Gastrocnemius medialis (tissue), 4 donors: ENCODE measurements at regions not wholly inside any gene's neighbourhood (a gene's known extent, or its start where the extent isn't known, plus 50 kb on each side); places are given as distances from the start of the nearest gene placed in this dataset.

ENCODE experiments used
- ATAC-seq, 2 donors: fragments of 150-250 bp; one replicate each; pipeline ENCODE4 v1.9.1; 2016
- DNase-seq, 2 donors: peaks; one replicate each; pipeline ENCODE4 v3.0.0-alpha.2; 2019
- H3K27ac ChIP-seq, 4 donors: fragments of 200-600 bp; sonication (generic); 1 replicate in 1 of 4; 2 replicates in 3 of 4; pipeline ENCODE4 v1.5.1; 2016 to 2018; ENCODE audit warnings: mild to moderate bottlenecking in 2 of 4, moderate library complexity in 1 of 4
- H3K27me3 ChIP-seq, 3 donors: fragments of 200-600 bp; sonication (generic) in 2 of 3; 1 replicate in 1 of 3; 2 replicates in 2 of 3; pipeline versions ENCODE4 v1.5.1 to v1.6.0; 2016 to 2019; ENCODE audit warnings: mild to moderate bottlenecking in 1 of 3, moderate library complexity in 1 of 3
- H3K36me3 ChIP-seq, 2 donors: fragments of 200-600 bp; sonication (generic) in 1 of 2; one replicate each; pipeline ENCODE4 v1.5.1; 2017 to 2018
- H3K4me1 ChIP-seq, 2 donors: fragments of 200-600 bp; sonication (generic) in 1 of 2; one replicate each; pipeline ENCODE4 v1.5.1; 2016 to 2017; ENCODE audit warnings: mild to moderate bottlenecking in 2 of 2
- H3K4me3 ChIP-seq, 4 donors: fragments of 200-600 bp; sonication (generic) in 3 of 4; 1 replicate in 1 of 4; 2 replicates in 3 of 4; pipeline ENCODE4 v1.5.1; 2016 to 2019; ENCODE audit warnings: mild to moderate bottlenecking in 2 of 4
- H3K9me3 ChIP-seq, 3 donors: fragments of 200-600 bp; sonication (generic) in 2 of 3; 1 replicate in 1 of 3; 2 replicates in 2 of 3; pipeline ENCODE4 v1.5.1; 2016 to 2019
- POLR2A ChIP-seq, 2 donors: fragments of 450-650 bp; IDR thresholded peaks; one replicate each; pipeline ENCODE4 v1.6.1; 2017; ENCODE audit warnings: antibody characterized with exemption in 2 of 2, mild to moderate bottlenecking in 2 of 2, moderate library complexity in 2 of 2
- in situ Hi-C, 4 donors: fragments of 200-750 bp; cut with MboI; loops; one replicate each; pipeline versions ENCODE4 v1.15.0 to v1.8.0; 2017; ENCODE audit warnings: low sequenced_read_pairs in 4 of 4
- intact Hi-C: fragments of 100-400 bp; cut with DNase I; formaldehyde crosslinking; loops from one replicate; pipeline ENCODE4 v1.15.1; 2023; ENCODE audit warnings: low total_unique reads
- TF ChIP-seq, protein P1 (sequence below), 5 experiments: fragments of 450-650 bp in 3 of 5; fragments of 200-600 bp in 2 of 5; sonication (generic) in 2 of 5; IDR thresholded peaks in 4 of 5; conservative IDR thresholded peaks in 1 of 5; 1 replicate in 4 of 5; 2 replicates in 1 of 5; pipeline ENCODE4 v1.5.1; 2016 to 2019; ENCODE audit warnings: antibody characterized with exemption in 5 of 5, mild to moderate bottlenecking in 3 of 5, moderate library complexity in 3 of 5

DNA sequence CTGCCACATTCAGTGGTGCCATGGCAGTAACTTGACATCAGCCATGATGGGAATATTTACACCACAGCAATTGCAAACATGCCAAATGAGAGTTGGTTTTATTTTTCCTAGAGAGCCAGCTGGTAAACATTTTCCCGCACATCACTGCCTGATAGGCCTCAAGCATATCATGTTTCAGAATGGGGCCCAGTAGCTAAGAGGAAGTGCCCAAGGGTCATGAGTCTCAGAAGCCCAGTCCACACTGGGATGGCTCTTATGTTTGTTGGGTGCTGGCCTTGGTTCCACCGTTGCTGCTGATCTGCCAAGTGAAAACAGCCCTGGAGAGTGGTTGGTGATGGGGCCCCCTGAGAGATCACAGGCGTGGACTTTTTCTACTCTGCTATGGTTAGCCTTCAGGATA, 64.3 kb upstream of the NAV2 start:
- Histone ChIP-seq H3K9me3 (no peaks in the 10 kb centered on the region), H3K36me3 (no peaks in the 10 kb centered on the region), H3K27ac (no peak overlapping the region), H3K4me1 (no peaks in the 10 kb centered on the region), H3K4me3 (no peak overlapping the region), H3K27me3 (no peaks in the 10 kb centered on the region)
- no peak for TF ChIP-seq POLR2A (IDR thresholded peaks at IDR 0.05)
- TF ChIP-seq, protein P1, sequence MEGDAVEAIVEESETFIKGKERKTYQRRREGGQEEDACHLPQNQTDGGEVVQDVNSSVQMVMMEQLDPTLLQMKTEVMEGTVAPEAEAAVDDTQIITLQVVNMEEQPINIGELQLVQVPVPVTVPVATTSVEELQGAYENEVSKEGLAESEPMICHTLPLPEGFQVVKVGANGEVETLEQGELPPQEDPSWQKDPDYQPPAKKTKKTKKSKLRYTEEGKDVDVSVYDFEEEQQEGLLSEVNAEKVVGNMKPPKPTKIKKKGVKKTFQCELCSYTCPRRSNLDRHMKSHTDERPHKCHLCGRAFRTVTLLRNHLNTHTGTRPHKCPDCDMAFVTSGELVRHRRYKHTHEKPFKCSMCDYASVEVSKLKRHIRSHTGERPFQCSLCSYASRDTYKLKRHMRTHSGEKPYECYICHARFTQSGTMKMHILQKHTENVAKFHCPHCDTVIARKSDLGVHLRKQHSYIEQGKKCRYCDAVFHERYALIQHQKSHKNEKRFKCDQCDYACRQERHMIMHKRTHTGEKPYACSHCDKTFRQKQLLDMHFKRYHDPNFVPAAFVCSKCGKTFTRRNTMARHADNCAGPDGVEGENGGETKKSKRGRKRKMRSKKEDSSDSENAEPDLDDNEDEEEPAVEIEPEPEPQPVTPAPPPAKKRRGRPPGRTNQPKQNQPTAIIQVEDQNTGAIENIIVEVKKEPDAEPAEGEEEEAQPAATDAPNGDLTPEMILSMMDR (IDR thresholded peaks at IDR 0.05 in 4 of 5, conservative IDR thresholded peaks at IDR 0.05 in 1 of 5) = no peak
- ATAC-seq (no peak), DNase-seq (no peak)
- in situ Hi-C loops (no loop called here), intact Hi-C loops (no loop called here)

DNA sequence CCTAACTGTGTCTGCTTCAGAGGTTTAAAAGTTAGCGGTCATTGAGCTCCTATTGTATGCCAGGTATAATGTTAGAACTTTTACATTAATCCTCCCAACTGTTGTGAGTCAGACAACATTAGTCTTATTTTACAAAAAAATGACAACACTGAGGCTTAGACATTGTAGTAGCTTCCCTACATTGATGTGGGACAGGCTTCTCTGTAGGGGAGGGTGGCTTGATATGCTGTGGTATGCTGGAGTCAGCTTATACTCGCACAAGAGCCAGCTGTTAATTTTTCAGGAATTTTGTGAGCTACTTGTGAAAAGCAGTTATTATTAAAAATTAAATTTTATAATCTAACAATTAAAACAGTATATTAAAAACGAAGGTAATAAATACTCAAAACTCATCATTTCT, 64.8 kb upstream of the NAV2 start:
- in situ Hi-C loops (no loop called here), intact Hi-C loops (no loop called here)
- no peak for TF ChIP-seq POLR2A (IDR thresholded peaks at IDR 0.05)
- TF ChIP-seq, protein P1 (IDR thresholded peaks at IDR 0.05 in 4 of 5, conservative IDR thresholded peaks at IDR 0.05 in 1 of 5) = no peak
- no peak for DNase-seq
- no peaks in the 10 kb centered on the region for H3K36me3 ChIP-seq
- H3K27ac ChIP-seq = no peak overlapping the region
- ATAC-seq = no peak
- H3K4me3 ChIP-seq = no peak overlapping the region
- no peaks in the 10 kb centered on the region for H3K4me1 ChIP-seq
- H3K9me3 ChIP-seq = no peaks in the 10 kb centered on the region
- no peaks in the 10 kb centered on the region for H3K27me3 ChIP-seq

DNA sequence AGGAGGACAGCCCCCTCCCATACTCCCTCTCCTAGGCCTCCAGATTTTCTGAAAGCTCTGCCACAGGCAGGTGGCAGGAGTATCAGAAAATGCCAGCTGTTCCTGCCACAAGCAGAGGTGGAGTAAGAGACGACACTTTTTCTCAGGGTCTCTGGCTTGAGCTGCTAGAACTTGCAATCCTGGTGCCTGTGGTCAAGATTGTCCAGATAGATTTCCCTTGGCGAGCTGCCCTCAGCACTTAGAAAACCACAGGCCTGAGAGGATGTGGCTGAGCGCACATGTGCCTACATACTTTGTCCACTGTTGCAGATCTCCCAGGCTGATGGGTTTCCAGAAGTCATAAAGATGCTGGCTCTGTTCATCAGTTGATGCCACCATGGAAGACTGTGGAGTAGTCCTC, 65.7 kb upstream of the NAV2 start:
- intact Hi-C loops (no loop called here), in situ Hi-C loops (no loop called here)
- Histone ChIP-seq H3K27ac (no peak overlapping the region), H3K9me3 (no peaks in the 10 kb centered on the region), H3K27me3 (no peaks in the 10 kb centered on the region), H3K36me3 (no peaks in the 10 kb centered on the region), H3K4me3 (no peak overlapping the region), H3K4me1 (peaks cover 0 to 6% of the 10 kb centered on the region in 2 donors)
- ATAC-seq (peak in 1 of 2 donors; percentile 18), DNase-seq (no peak)
- TF ChIP-seq, protein P1 (IDR thresholded peaks at IDR 0.05 in 4 of 5, conservative IDR thresholded peaks at IDR 0.05 in 1 of 5) = no peak
- no peak for TF ChIP-seq POLR2A (IDR thresholded peaks at IDR 0.05)

DNA sequence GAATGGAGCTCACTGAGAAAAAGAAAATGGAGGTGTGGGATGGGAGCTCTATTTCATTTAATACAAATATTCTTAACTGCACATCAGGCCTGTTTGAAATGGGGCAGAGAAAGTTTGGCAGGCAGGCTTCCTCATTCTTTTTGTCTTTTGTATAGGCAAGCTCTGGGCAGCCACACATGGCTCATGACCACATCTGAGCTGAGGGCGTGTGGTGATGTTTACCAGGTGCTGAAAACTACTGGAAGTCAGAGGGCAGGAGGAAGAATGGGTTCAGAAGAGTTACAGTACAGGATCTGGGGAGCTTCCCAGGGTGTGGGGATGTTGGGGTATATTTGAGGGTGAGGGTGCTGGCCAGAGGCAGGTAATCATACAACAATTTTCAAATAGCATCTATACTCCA, 66.3 kb upstream of the NAV2 start:
- no peaks in the 10 kb centered on the region for H3K36me3 ChIP-seq
- no peaks in the 10 kb centered on the region for H3K27me3 ChIP-seq
- H3K4me3 ChIP-seq = no peak overlapping the region
- H3K9me3 ChIP-seq = no peaks in the 10 kb centered on the region
- no peak for TF ChIP-seq POLR2A (IDR thresholded peaks at IDR 0.05)
- TF ChIP-seq, protein P1 (IDR thresholded peaks at IDR 0.05 in 4 of 5, conservative IDR thresholded peaks at IDR 0.05 in 1 of 5) = no peak
- intact Hi-C loops (no loop called here), in situ Hi-C loops (no loop called here)
- no peak overlapping the region for H3K27ac ChIP-seq
- peaks cover 0 to 9% of the 10 kb centered on the region in 2 donors for H3K4me1 ChIP-seq
- ATAC-seq = no peak
- no peak for DNase-seq

DNA sequence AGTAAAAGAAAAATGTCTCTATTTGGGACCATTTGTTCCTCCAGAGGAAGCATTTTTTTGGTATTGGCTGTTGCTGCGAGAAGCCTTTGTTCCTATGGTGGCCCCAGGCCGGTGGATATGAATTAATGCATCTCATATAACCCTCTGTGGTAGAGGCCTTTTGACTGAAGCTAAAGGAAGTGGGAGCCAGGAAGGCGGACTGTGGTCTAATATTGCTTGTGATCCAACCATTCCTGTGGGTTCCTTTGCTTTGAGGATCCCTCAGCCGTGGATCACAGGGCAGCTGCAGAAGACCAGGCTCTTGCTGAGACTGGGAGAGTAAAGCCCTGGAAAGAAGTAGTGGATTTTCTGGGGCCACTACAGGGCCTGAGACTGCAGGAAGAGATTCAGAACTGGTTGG, 68.3 kb upstream of the NAV2 start:
- Histone ChIP-seq H3K27ac (no peak overlapping the region), H3K4me3 (no peak overlapping the region), H3K9me3 (no peaks in the 10 kb centered on the region), H3K4me1 (peaks cover 0 to 9% of the 10 kb centered on the region in 2 donors), H3K27me3 (no peaks in the 10 kb centered on the region), H3K36me3 (no peaks in the 10 kb centered on the region)
- in situ Hi-C loops = no loop called here
- intact Hi-C loops = no loop called here
- ATAC-seq (no peak), DNase-seq (no peak)
- TF ChIP-seq, protein P1 (IDR thresholded peaks at IDR 0.05 in 4 of 5, conservative IDR thresholded peaks at IDR 0.05 in 1 of 5) = no peak
- TF ChIP-seq POLR2A (IDR thresholded peaks at IDR 0.05) = no peak
